ENCODE measurements at regions not wholly inside any gene's neighbourhood (a gene's known extent, or its start where the extent isn't known, plus 50 kb on each side); places are given as distances from the start of the nearest gene placed in this dataset.

DNA sequence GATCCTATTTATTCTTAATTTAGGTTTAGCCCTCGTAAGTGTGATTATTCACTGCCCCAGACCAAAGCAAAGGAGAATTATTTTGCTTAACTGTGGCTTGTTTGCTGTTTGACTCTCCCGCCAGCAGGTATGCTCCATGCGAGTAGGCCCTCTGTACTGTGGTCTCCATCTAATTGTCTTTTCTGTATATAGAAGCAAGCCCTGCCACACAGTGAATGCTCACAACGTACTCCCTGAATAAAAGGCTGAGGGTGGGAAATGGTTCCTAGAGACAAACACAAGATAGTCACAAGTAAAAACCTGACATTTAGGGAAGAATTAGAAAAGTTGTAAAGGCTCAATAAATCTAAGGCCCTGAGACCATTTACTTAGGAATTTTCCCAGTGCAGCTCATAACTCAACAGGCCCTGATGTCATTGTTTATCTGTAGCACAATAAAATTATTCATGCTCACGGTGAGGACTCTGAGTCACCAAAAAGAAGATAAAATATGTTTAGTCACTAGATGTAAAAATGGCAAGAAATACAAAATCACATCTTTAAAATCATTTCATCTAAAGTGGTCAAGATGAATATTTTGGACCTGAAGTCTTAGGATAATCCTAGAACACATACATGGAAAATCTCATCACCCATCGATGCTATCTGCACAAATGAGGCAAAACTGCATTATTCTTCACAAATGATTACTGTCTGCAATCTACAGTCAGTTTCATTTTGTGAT, 473.2 kb downstream of the ENC1 start:
- H3K9me3 Mint-ChIP-seq, result no peaks in the 10 kb centered on the region
- H3K36me3 Mint-ChIP-seq (ENCODE audit: low read depth), result no peaks in the 10 kb centered on the region
- H3K27me3 Mint-ChIP-seq (ENCODE audit: insufficient read depth), result no peaks in the 10 kb centered on the region
- no peak overlapping the region for H3K4me3 Mint-ChIP-seq
- H3K27ac Mint-ChIP-seq, result no peak overlapping the region
- DNase-seq (ENCODE audit: low spot score), result no peak
- no peaks in the 10 kb centered on the region for H3K4me1 Mint-ChIP-seq (ENCODE audit: low read depth)
- intact Hi-C loops (cut with micrococcal nuclease), result no loop called here

- H3K27me3 Mint-ChIP-seq (ENCODE audit: insufficient read depth), result no peaks in the 10 kb centered on the region
- intact Hi-C loops (cut with micrococcal nuclease), result no loop called here
- no peak for DNase-seq (ENCODE audit: low spot score)
- H3K27ac Mint-ChIP-seq, result no peak overlapping the region
- no peak overlapping the region for H3K4me3 Mint-ChIP-seq
- H3K9me3 Mint-ChIP-seq, result no peaks in the 10 kb centered on the region
- H3K36me3 Mint-ChIP-seq (ENCODE audit: low read depth), result no peaks in the 10 kb centered on the region
- no peaks in the 10 kb centered on the region for H3K4me1 Mint-ChIP-seq (ENCODE audit: low read depth)
Measured at GRCh38 chr5:74166064-74166463, 474.5 kb downstream of the ENC1 start.

DNA sequence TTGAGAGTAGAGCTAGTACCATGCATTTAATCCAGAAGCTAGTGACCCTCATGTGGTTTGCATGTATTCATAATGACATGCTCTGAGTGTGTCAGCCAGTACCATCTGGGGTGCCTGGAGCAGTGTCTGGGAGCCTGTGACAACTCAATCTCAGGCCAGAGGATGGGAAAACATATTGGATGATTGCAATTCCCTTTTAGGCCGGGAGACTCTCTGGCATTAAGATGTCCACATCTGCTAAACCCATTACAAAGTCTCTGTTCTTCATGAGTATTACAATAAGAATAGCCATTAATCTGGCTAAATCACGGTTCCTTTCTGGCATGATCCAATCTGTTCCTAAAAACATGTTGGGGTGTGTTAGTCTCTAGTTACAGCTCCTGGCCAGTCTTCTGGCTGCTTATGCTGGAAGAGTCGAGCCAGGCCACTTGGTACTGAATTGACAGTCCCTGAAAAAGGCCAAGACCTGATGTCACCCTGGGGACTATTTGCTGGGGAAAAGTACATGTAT, 475.7 kb downstream of the ENC1 start:
- no peaks in the 10 kb centered on the region for H3K36me3 Mint-ChIP-seq (ENCODE audit: low read depth)
- H3K27ac Mint-ChIP-seq, result no peak overlapping the region
- no peaks in the 10 kb centered on the region for H3K27me3 Mint-ChIP-seq (ENCODE audit: insufficient read depth)
- no peaks in the 10 kb centered on the region for H3K9me3 Mint-ChIP-seq
- no peak for DNase-seq (ENCODE audit: low spot score)
- intact Hi-C loops (cut with micrococcal nuclease), result no loop called here
- no peak overlapping the region for H3K4me3 Mint-ChIP-seq
- H3K4me1 Mint-ChIP-seq (ENCODE audit: low read depth), result no peaks in the 10 kb centered on the region

- intact Hi-C loops (cut with micrococcal nuclease), result no loop called here
- no peak for DNase-seq (ENCODE audit: low spot score)
- Mint-ChIP-seq H3K9me3 (no peaks in the 10 kb centered on the region), H3K27ac (no peak overlapping the region), H3K27me3 (ENCODE audit: insufficient read depth) (peaks cover 7% of the 10 kb centered on the region), H3K4me1 (ENCODE audit: low read depth) (no peaks in the 10 kb centered on the region), H3K36me3 (ENCODE audit: low read depth) (no peaks in the 10 kb centered on the region), H3K4me3 (no peak overlapping the region)
Measured at GRCh38 chr5:74162524-74162923, 478.0 kb downstream of the ENC1 start.

DNA sequence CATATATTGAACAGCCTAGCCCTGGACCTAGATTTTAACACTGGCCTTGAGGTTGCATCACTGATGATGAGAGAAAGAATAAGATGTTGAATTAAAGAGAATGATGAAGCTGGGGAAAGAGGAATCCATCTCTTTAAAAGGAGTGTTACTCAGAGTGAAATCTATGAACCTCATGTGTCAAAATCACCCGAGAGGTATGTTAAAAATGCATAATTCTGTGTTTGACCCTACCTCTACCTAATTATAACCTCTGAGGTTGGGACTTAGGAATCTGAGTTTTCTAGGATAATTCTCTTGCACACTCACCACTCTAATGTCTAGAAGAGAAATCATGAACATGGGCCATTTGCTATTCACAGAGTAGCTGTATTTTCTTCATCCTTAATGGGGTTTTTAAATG, 479.4 kb downstream of the ENC1 start:
- H3K9me3 Mint-ChIP-seq, result no peaks in the 10 kb centered on the region

DNA sequence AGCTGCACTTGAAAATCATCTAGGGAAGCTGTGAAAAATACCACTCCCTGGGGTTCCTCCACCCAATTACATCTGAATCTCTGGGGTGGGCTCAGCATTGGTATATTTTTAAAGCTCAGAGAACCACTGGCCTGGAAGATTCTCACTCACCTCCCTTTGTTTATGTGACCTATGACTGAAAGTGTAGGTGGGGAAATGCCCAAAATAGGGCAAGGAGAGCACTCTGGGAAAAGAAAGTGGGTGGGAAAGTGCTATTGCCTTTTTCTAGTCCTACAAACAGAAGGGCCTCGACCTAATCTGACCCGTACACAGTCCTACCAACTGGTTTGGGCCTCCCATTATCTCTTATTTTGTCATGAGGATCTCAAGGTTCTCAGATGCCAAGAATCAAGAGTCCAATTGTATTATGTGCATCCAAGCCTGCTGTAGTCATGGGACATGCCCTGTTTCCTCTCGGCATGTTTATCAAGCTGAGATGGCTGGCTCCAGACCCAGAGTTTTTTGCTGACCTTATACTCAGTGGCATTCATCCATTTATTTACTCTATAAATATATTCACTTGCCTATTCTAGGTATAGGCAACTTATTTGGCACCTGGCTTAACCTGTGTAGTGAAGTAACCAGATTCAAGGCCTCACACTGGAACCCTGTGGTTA, 483.7 kb downstream of the ENC1 start:
- Mint-ChIP-seq H3K27me3 (ENCODE audit: insufficient read depth) (peaks cover 7% of the 10 kb centered on the region), H3K9me3 (no peaks in the 10 kb centered on the region), H3K27ac (no peak overlapping the region), H3K4me1 (ENCODE audit: low read depth) (no peaks in the 10 kb centered on the region), H3K36me3 (ENCODE audit: low read depth) (no peaks in the 10 kb centered on the region), H3K4me3 (no peak overlapping the region)
- intact Hi-C loops (cut with micrococcal nuclease), result no loop called here
- no peak for DNase-seq (ENCODE audit: low spot score)

More for the DNA sequence above, 479.4 kb downstream of the ENC1 start:
- intact Hi-C loops (cut with micrococcal nuclease), result no loop called here
- H3K4me3 Mint-ChIP-seq, result no peak overlapping the region
- no peaks in the 10 kb centered on the region for H3K36me3 Mint-ChIP-seq (ENCODE audit: low read depth)
- H3K4me1 Mint-ChIP-seq (ENCODE audit: low read depth), result no peaks in the 10 kb centered on the region
- H3K27me3 Mint-ChIP-seq (ENCODE audit: insufficient read depth), result peaks cover 7% of the 10 kb centered on the region
- no peak for DNase-seq (ENCODE audit: low spot score)
- no peak overlapping the region for H3K27ac Mint-ChIP-seq

DNA sequence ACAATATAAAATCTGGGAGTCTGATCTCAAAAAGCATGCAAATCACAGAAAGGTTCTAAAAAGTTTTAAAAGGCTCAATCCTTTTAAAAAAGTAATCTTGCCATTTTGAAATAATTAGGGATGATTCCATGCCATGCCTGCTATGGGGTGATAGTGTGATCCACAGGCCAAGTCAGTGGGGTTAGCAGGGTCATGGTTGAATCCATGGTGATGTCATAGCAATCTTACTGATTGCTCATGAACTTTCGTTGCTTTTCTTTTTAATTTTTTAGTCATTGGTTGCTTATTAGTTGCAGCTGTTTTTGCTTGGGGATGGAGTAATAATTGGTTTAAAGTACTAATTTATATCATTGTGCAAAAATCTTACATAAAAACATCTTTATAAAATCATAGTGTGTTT, 485.0 kb downstream of the ENC1 start:
- DNase-seq (ENCODE audit: low spot score), result no peak
- Mint-ChIP-seq H3K4me3 (no peak overlapping the region), H3K4me1 (ENCODE audit: low read depth) (no peaks in the 10 kb centered on the region), H3K9me3 (no peaks in the 10 kb centered on the region), H3K36me3 (ENCODE audit: low read depth) (no peaks in the 10 kb centered on the region), H3K27me3 (ENCODE audit: insufficient read depth) (peaks cover 7% of the 10 kb centered on the region), H3K27ac (no peak overlapping the region)
- intact Hi-C loops (cut with micrococcal nuclease), result no loop called here

GRCh38 chr5:74154526-74154925, 486.0 kb downstream of the ENC1 start:
- intact Hi-C loops (cut with micrococcal nuclease), result no loop called here
- no peak overlapping the region for H3K4me3 Mint-ChIP-seq
- H3K4me1 Mint-ChIP-seq (ENCODE audit: low read depth), result no peaks in the 10 kb centered on the region
- DNase-seq (ENCODE audit: low spot score), result no peak
- H3K27me3 Mint-ChIP-seq (ENCODE audit: insufficient read depth), result peaks cover 7% of the 10 kb centered on the region
- no peaks in the 10 kb centered on the region for H3K36me3 Mint-ChIP-seq (ENCODE audit: low read depth)
- H3K9me3 Mint-ChIP-seq, result no peaks in the 10 kb centered on the region
- H3K27ac Mint-ChIP-seq, result no peak overlapping the region

- no peak for DNase-seq (ENCODE audit: low spot score)
Measured at GRCh38 chr5:74153255-74153790, 487.2 kb downstream of the ENC1 start.

GRCh38 chr5:74152625-74153254, 487.8 kb downstream of the ENC1 start:
- Mint-ChIP-seq H3K27me3 (ENCODE audit: insufficient read depth) (no peaks in the 10 kb centered on the region), H3K36me3 (ENCODE audit: low read depth) (no peaks in the 10 kb centered on the region), H3K4me1 (ENCODE audit: low read depth) (no peaks in the 10 kb centered on the region), H3K9me3 (no peaks in the 10 kb centered on the region), H3K27ac (no peak overlapping the region), H3K4me3 (no peak overlapping the region)
- no peak for DNase-seq (ENCODE audit: low spot score)
- intact Hi-C loops (cut with micrococcal nuclease), result no loop called here

More at GRCh38 chr5:74153255-74153790, 487.2 kb downstream of the ENC1 start:
- intact Hi-C loops (cut with micrococcal nuclease), result no loop called here
- H3K27ac Mint-ChIP-seq, result no peak overlapping the region
- peaks cover 5% of the 10 kb centered on the region for H3K27me3 Mint-ChIP-seq (ENCODE audit: insufficient read depth)
- no peak overlapping the region for H3K4me3 Mint-ChIP-seq
- no peaks in the 10 kb centered on the region for H3K4me1 Mint-ChIP-seq (ENCODE audit: low read depth)
- H3K36me3 Mint-ChIP-seq (ENCODE audit: low read depth), result no peaks in the 10 kb centered on the region
- H3K9me3 Mint-ChIP-seq, result no peaks in the 10 kb centered on the region

DNA sequence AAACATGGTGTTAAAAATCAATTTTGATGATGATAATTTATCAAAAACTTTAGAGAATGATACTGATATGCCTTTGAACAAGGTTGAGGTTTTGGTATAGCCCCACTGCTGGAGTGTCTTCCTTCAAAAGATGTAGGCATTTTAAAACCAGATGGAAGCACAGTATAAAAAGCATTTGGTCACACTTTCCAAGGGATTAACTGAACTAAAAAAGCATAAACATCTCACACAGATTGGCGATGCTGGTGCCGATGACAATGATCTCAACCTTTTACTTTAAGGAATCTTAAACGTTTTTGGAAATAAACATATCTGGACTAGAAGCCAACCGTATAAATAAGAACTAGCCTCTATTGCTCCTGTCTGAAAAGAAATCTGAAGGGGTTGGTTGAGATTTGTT, 488.4 kb downstream of the ENC1 start:
- H3K4me1 Mint-ChIP-seq (ENCODE audit: low read depth), result no peaks in the 10 kb centered on the region
- no peak overlapping the region for H3K27ac Mint-ChIP-seq
- DNase-seq (ENCODE audit: low spot score), result no peak
- no peak overlapping the region for H3K4me3 Mint-ChIP-seq
- no peaks in the 10 kb centered on the region for H3K9me3 Mint-ChIP-seq
- no peaks in the 10 kb centered on the region for H3K36me3 Mint-ChIP-seq (ENCODE audit: low read depth)
- intact Hi-C loops (cut with micrococcal nuclease), result no loop called here
- no peaks in the 10 kb centered on the region for H3K27me3 Mint-ChIP-seq (ENCODE audit: insufficient read depth)

DNA sequence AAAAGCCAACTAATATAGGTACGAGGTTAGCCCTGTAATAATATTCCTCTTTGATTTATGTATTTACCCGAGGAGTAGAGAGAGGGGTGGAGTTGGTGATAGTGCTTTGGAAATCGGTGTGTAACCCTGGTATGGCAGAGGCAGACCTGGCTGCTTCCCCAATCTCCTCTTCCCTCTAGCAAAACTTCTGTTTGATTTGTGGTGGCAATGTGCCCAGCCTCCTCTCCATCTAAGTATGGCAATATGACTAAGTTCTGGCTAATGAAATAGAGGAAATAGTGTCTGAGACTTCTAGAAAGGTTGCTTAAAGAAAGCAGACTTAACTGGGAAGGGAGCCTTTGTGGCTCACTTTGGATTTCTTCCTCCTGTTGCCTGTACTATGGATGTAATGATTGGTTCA, 491.1 kb downstream of the ENC1 start:
- no peaks in the 10 kb centered on the region for H3K36me3 Mint-ChIP-seq (ENCODE audit: low read depth)
- H3K4me3 Mint-ChIP-seq, result no peak overlapping the region
- no peak for DNase-seq (ENCODE audit: low spot score)
- H3K27me3 Mint-ChIP-seq (ENCODE audit: insufficient read depth), result no peaks in the 10 kb centered on the region
- H3K27ac Mint-ChIP-seq, result no peak overlapping the region
- no peaks in the 10 kb centered on the region for H3K9me3 Mint-ChIP-seq
- no peaks in the 10 kb centered on the region for H3K4me1 Mint-ChIP-seq (ENCODE audit: low read depth)
- intact Hi-C loops (cut with micrococcal nuclease), result no loop called here

DNA sequence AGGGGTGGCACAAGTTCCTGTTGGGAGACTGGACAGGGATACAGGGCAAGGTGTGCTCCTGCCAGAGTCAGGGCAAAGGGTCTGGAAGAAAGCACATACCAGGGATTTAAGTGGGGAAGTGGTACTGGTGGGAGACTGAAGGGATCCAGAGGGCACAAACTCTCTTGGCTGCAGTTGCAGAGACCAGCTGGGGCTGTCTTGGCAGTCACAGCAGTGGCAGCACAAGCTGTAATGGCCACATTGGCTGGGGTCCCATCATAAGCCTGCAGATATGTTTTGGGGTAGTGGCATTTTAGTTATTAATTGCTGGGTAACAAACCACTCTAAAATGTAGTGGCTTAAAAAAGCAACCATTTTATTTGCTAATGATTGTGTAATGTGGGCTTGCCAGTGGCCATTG, 492.2 kb downstream of the ENC1 start:
- intact Hi-C loops (cut with micrococcal nuclease), result no loop called here
- no peak overlapping the region for H3K4me3 Mint-ChIP-seq
- no peaks in the 10 kb centered on the region for H3K9me3 Mint-ChIP-seq
- no peaks in the 10 kb centered on the region for H3K36me3 Mint-ChIP-seq (ENCODE audit: low read depth)
- no peak overlapping the region for H3K27ac Mint-ChIP-seq
- no peaks in the 10 kb centered on the region for H3K27me3 Mint-ChIP-seq (ENCODE audit: insufficient read depth)
- no peaks in the 10 kb centered on the region for H3K4me1 Mint-ChIP-seq (ENCODE audit: low read depth)
- no peak for DNase-seq (ENCODE audit: low spot score)

All from activated T-helper 1 cell treated with anti-CD3 and anti-CD28 coated beads, Interleukin-12 subunit alpha, Interleukin-12 subunit beta, Interleukin-2, Interleukin-4 antibody, amounts not matched to agents 30 ng/mL and 10 ng/mL and 1 ng/mL, durations not matched to agents 14 hours and 24 hours and 36 hours (primary cell).